Gastrocnemius medialis (tissue), 4 donors: ENCODE measurements at regions not wholly inside any gene's neighbourhood (a gene's known extent, or its start where the extent isn't known, plus 50 kb on each side); places are given as distances from the start of the nearest gene placed in this dataset.
"Not testable (repeated sequence)": the region's sequence is repeated elsewhere in the genome, so short reads cannot be mapped to it uniquely, and the experiment has no call there.

Source experiments
- ATAC-seq, 2 donors: fragments of 150-250 bp; one replicate each; pipeline ENCODE4 v1.9.1; 2016
- DNase-seq, 2 donors: peaks; one replicate each; pipeline ENCODE4 v3.0.0-alpha.2; 2019
- H3K27ac ChIP-seq, 4 donors: fragments of 200-600 bp; sonication (generic); 1 replicate in 1 of 4; 2 replicates in 3 of 4; pipeline ENCODE4 v1.5.1; 2016 to 2018; ENCODE audit warnings: mild to moderate bottlenecking in 2 of 4, moderate library complexity in 1 of 4
- H3K27me3 ChIP-seq, 3 donors: fragments of 200-600 bp; sonication (generic) in 2 of 3; 1 replicate in 1 of 3; 2 replicates in 2 of 3; pipeline versions ENCODE4 v1.5.1 to v1.6.0; 2016 to 2019; ENCODE audit warnings: mild to moderate bottlenecking in 1 of 3, moderate library complexity in 1 of 3
- H3K36me3 ChIP-seq, 2 donors: fragments of 200-600 bp; sonication (generic) in 1 of 2; one replicate each; pipeline ENCODE4 v1.5.1; 2017 to 2018
- H3K4me1 ChIP-seq, 2 donors: fragments of 200-600 bp; sonication (generic) in 1 of 2; one replicate each; pipeline ENCODE4 v1.5.1; 2016 to 2017; ENCODE audit warnings: mild to moderate bottlenecking in 2 of 2
- H3K4me3 ChIP-seq, 4 donors: fragments of 200-600 bp; sonication (generic) in 3 of 4; 1 replicate in 1 of 4; 2 replicates in 3 of 4; pipeline ENCODE4 v1.5.1; 2016 to 2019; ENCODE audit warnings: mild to moderate bottlenecking in 2 of 4
- H3K9me3 ChIP-seq, 3 donors: fragments of 200-600 bp; sonication (generic) in 2 of 3; 1 replicate in 1 of 3; 2 replicates in 2 of 3; pipeline ENCODE4 v1.5.1; 2016 to 2019
- CTCF ChIP-seq, 5 experiments: fragments of 450-650 bp in 3 of 5; fragments of 200-600 bp in 2 of 5; sonication (generic) in 2 of 5; IDR thresholded peaks in 4 of 5; conservative IDR thresholded peaks in 1 of 5; 1 replicate in 4 of 5; 2 replicates in 1 of 5; pipeline ENCODE4 v1.5.1; 2016 to 2019; ENCODE audit warnings: antibody characterized with exemption in 5 of 5, mild to moderate bottlenecking in 3 of 5, moderate library complexity in 3 of 5
- POLR2A ChIP-seq, 2 donors: fragments of 450-650 bp; IDR thresholded peaks; one replicate each; pipeline ENCODE4 v1.6.1; 2017; ENCODE audit warnings: antibody characterized with exemption in 2 of 2, mild to moderate bottlenecking in 2 of 2, moderate library complexity in 2 of 2
- in situ Hi-C, 4 donors: fragments of 200-750 bp; cut with MboI; loops; one replicate each; pipeline versions ENCODE4 v1.15.0 to v1.8.0; 2017; ENCODE audit warnings: low sequenced_read_pairs in 4 of 4
- intact Hi-C: fragments of 100-400 bp; cut with DNase I; formaldehyde crosslinking; loops from one replicate; pipeline ENCODE4 v1.15.1; 2023; ENCODE audit warnings: low total_unique reads

DNA sequence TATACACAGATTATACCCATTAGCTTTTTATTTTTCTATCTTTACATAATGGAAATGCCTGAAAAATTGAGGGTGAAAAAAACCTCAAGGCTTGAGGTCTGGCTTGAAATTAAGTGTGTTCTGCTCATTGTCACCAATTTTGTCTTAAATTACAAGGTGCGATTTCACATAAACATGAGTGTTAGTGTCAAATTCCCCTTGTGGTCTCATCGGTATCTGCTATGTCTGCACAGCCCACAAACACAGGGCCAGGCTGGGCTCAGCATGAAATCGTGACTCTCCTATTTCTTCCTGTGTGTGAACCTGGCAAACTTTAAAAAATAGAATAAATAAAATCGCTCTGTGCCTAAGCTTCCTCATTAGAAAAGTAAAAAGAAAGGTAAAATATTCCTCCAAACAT, 109.1 kb downstream of the CRLF2 start:
- H3K4me1 ChIP-seq, result no peaks in the 10 kb centered on the region
- H3K4me3 ChIP-seq, result no peak overlapping the region
- ATAC-seq (no peak), DNase-seq (no peak)
- no peaks in the 10 kb centered on the region for H3K36me3 ChIP-seq
- TF ChIP-seq CTCF (IDR thresholded peaks at IDR 0.05 in 4 of 5, conservative IDR thresholded peaks at IDR 0.05 in 1 of 5), result no peak
- no peak for TF ChIP-seq POLR2A (IDR thresholded peaks at IDR 0.05)
- in situ Hi-C loops (no loop called here), intact Hi-C loops (no loop called here)
- H3K27ac ChIP-seq, result no peak overlapping the region
- H3K27me3 ChIP-seq, result no peaks in the 10 kb centered on the region
- no peaks in the 10 kb centered on the region for H3K9me3 ChIP-seq

DNA sequence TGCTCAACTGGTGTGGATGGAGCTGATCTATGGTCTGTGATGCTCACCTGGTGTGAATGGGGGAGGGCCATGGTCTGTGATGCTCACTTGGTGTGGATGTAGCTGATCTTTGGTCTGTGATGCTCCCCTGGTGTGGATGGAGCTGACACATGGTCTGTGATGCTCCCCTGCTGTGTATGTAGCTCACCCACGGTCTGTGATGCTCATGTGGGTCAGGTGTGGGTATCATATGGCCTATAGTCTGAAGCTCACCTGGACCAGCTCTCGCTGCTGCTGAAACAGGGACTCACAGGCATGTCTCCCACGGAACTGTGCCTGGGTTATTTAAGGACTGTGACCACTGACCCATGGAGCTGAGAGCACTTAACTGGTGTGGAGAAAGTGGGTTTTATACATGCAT, 109.7 kb downstream of the CRLF2 start:
- intact Hi-C loops (no loop called here), in situ Hi-C loops (no loop called here)
- no peaks in the 10 kb centered on the region for H3K27me3 ChIP-seq

DNA sequence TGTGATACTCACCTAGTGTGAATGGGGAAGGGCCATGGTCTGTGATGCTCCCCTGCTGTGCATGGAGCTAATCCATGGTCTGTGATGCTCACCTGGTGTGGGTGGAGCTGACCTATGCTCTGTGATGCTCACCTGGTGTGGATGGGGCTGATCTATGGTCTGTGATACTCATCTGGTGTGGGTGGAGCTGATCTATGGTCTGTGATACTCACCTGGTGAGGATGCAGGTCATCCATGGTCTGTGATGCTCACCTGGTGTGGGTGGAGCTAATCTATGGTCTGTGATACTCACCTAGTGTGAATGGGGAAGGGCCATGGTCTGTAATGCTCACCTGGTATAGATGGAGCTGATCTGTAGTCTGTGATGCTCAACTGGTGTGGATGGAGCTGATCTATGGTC, 110.2 kb downstream of the CRLF2 start:
- H3K4me1 ChIP-seq, DNase-seq, ATAC-seq, in situ Hi-C loops, intact Hi-C loops, H3K36me3 ChIP-seq, H3K27ac ChIP-seq, H3K4me3 ChIP-seq, H3K27me3 ChIP-seq, H3K9me3 ChIP-seq: not testable (repeated sequence)

More for the DNA sequence above, 109.7 kb downstream of the CRLF2 start:
- H3K4me1 ChIP-seq, result no peaks in the 10 kb centered on the region
- H3K4me3 ChIP-seq, result no peak overlapping the region
- ATAC-seq (no peak), DNase-seq (no peak)
- no peaks in the 10 kb centered on the region for H3K36me3 ChIP-seq
- H3K27ac ChIP-seq, result no peak overlapping the region
- no peak for TF ChIP-seq POLR2A (IDR thresholded peaks at IDR 0.05)
- no peaks in the 10 kb centered on the region for H3K9me3 ChIP-seq

- TF ChIP-seq POLR2A (IDR thresholded peaks at IDR 0.05) (no peak), CTCF (IDR thresholded peaks at IDR 0.05 in 4 of 5, conservative IDR thresholded peaks at IDR 0.05 in 1 of 5) (no peak)
- in situ Hi-C loops, result no loop called here
- ATAC-seq, result no peak
Measured at GRCh38 chrX:1099146-1099770, 113.2 kb downstream of the CRLF2 start.

DNA sequence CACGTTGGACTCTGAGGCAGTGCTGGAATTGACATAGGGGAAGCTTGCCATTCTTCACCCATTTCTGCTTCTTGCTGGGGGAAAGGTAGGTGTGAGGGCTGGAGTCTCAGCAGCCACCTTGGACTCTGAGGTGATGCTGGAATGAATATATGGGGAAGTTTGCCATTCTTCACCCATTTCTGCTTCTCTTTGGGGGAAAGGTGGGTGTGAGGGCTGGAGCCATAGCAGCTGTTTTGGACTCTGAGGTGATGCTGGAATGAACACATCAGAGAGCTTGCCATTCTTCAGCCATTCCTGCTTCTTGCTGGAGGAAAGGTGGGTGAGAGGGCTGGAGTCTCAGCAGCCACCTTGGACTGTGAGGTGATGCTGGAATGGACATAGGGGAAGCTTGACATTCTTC, 115.1 kb downstream of the CRLF2 start:
- Histone ChIP-seq H3K9me3 (peaks cover 0 to 6% (median 0%) of the 10 kb centered on the region in 3 donors), H3K36me3 (no peaks in the 10 kb centered on the region), H3K4me1 (no peaks in the 10 kb centered on the region), H3K27me3 (no peaks in the 10 kb centered on the region), H3K27ac (no peak overlapping the region), H3K4me3 (no peak overlapping the region)
- TF ChIP-seq CTCF (IDR thresholded peaks at IDR 0.05 in 4 of 5, conservative IDR thresholded peaks at IDR 0.05 in 1 of 5), result no peak
- TF ChIP-seq POLR2A (IDR thresholded peaks at IDR 0.05), result no peak
- ATAC-seq (no peak), DNase-seq (no peak)
- in situ Hi-C loops (no loop called here), intact Hi-C loops (no loop called here)

More at GRCh38 chrX:1099146-1099770, 113.2 kb downstream of the CRLF2 start:
- H3K27me3 ChIP-seq, result no peaks in the 10 kb centered on the region
- DNase-seq, result no peak
- H3K27ac ChIP-seq, result no peak overlapping the region
- H3K36me3 ChIP-seq, result no peaks in the 10 kb centered on the region
- intact Hi-C loops, result no loop called here
- H3K4me1 ChIP-seq, result no peaks in the 10 kb centered on the region
- H3K9me3 ChIP-seq, result peaks cover 0 to 6% (median 0%) of the 10 kb centered on the region in 3 donors
- no peak overlapping the region for H3K4me3 ChIP-seq
